Left renal pelvis (tissue), 4 donors: ENCODE measurements at regions not wholly inside any gene's neighbourhood (a gene's known extent, or its start where the extent isn't known, plus 50 kb on each side); places are given as distances from the start of the nearest gene placed in this dataset.
"Not testable (repeated sequence)": the region's sequence is repeated elsewhere in the genome, so short reads cannot be mapped to it uniquely, and the experiment has no call there.

ENCODE experiments used
- DNase-seq, 4 donors: peaks; one replicate each; pipeline ENCODE4 v3.0.0-alpha.2; 2013; ENCODE audit warnings: low read depth in 4 of 4, low spot score in 3 of 4

- no peak for DNase-seq
These were observed 486.4 kb downstream of the PLPP3 start for GRCh38 chr1:56092684-56093570.

DNA sequence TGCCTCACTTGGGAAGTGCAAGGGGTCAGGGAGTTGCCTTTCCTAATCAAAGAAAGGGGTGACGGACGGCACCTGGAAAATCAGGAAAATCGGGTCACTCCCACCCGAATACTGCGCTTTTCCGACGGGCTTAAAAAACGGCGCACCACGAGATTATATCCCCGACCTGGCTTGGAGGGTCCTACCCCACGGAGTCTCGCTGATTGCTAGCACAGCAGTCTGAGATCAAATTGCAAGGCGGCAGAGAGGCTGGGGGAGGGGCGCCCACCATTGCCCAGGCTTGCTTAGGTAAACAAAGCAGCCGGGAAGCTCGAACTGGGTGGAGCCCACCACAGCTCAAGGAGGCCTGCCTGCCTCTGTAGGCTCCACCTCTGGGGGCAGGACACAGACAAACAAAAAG, 489.5 kb downstream of the PLPP3 start:
- DNase-seq, result not testable (repeated sequence)

DNA sequence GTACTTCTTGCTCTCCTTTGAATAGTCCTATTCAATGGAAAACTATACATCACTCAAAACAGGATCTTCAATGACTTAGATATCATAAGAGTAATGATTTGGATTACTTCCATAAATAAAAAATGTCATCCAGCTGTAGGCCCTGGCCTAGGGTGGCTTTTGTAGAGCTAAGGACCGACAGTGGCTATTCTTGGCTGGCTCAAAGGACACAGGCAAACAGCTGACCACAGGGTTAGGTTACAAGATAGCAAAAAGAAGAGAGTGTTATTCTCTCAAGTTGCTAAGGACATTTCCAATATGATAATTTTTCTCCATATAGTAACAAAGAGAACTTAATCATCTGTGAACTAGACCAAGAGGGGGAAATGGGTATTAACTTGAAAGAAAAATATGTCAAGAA, 495.1 kb downstream of the PLPP3 start:
- no peak for DNase-seq

GRCh38 chr1:56081736-56082135, 497.6 kb downstream of the PLPP3 start:
- no peak for DNase-seq

DNA sequence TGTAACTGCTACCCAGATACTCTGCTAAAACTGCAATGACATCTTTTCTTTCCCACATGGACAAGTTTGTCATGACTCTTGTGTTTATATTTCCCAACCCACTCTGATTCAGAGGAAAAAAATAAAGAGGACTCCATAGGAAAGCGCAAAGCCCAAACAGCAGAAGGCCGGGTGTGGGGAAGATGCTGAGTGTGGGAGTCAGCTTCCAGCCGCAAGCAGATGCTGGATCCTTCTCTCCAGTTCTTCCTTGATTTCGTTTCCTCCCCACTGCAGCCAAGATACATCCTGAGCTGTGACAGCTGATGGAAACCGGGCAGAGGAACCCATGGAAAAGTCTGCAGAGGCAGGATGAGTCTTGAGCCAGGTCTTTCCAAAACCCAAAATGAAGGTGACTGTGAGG, 498.2 kb downstream of the PLPP3 start:
- DNase-seq, result no peak

GRCh38 chr1:56080123-56080522, 499.2 kb downstream of the PLPP3 start:
- no peak for DNase-seq

- DNase-seq, result no peak
These were observed 500.0 kb downstream of the PLPP3 start for GRCh38 chr1:56079391-56079790.

DNA sequence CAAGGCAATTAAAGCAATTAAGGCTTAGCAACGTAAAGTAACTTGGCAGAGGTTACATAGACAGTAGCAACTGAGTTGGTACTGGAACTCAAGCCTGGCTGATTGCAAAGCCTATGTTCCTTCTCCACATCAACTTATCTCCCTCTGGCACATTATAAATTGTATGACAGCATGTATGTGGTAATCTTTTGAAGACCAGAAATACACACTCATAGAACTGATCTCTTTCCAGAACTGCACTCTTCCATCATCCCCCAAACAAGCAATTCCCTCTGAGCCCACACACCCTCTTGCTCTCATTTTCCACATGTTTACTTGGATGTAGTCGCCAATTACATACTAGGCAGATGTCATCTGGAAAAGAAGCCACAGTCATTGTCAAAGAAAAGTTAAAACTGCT, 502.2 kb downstream of the PLPP3 start:
- no peak for DNase-seq

GRCh38 chr1:56074007-56074651, 505.2 kb downstream of the PLPP3 start:
- DNase-seq, result no peak

- DNase-seq, result no peak
These were observed 505.8 kb downstream of the PLPP3 start for GRCh38 chr1:56073614-56074006.

GRCh38 chr1:56073206-56073605, 506.2 kb downstream of the PLPP3 start:
- DNase-seq, result no peak

- DNase-seq, result no peak
These were observed 507.1 kb downstream of the PLPP3 start for GRCh38 chr1:56072310-56072709.

DNA sequence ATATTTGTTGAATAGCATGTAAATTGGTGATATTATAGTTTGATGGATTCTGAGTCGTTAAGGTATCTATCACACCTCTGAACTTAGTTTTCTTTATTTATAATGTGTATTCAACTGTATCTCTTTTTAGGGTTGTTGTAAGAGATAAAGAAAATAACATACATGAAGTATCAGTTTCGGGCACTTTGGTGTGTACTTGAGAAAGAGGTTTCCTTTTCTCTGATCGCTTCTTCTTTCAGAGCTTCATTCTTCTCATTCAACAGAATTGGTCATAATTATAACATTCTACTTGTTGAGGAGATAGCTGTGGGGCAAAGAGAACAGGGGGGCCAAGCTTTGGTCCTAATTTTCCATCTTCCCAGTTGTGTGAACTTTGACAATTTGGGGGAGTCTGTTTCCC, 508.0 kb downstream of the PLPP3 start:
- no peak for DNase-seq

DNA sequence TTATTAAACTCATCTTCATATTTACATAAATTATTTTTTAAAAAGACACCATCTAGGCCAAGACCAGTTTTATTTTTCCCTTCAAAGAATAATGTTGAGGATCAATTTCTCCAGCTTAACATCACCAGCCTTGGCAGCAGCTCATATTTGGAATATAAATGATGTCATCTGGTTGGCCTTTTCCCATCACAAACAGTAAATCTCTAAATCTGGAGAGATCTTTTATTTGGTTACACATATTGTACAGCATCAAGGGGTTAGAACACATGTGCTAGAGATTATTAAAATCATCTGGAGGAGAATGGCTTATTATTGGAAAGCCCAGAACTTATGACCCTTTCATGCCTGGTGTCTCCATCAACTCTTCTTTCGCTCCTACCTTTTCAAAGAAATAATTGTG, 508.8 kb downstream of the PLPP3 start:
- DNase-seq, result no peak

DNA sequence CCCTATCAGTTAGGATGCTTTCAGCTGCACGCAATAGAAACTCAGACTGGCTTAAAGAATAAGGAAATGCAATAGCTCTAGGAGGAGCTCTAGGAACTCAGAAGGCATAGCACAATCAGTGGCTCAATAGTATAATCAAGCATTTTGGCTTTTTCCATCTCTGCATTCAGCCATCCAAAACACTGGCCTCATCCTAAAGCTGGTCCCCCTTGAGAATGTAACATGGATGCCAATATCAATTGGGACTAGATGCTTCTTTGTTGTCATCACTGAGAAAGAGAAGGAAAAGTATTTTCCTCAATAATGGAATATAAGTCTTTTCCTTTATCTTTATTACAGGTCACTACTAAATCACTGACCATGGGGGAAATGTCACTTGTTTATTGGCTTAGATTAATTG, 509.5 kb downstream of the PLPP3 start:
- DNase-seq, result no peak

- no peak for DNase-seq
These were observed 510.5 kb downstream of the PLPP3 start for GRCh38 chr1:56068908-56069307.

DNA sequence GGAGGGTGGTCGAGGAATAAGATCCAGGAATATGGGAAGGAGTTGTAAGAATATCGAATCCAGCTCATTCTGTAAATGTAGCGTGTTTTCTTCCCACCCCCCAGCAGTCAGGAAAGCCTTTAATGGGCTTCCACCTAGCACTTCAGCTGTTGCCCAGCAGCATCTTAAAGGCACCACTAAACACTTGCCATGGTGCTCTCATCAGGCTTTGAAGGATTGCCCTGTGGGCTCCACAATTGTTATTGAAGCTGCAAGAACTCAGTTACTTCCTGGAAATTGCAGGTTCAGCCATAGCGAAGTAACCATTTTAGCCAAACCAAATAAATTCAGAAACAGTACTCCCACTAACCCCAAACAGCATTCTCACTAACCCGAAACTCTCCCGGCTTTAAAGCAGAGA, 511.2 kb downstream of the PLPP3 start:
- DNase-seq, result no peak

DNA sequence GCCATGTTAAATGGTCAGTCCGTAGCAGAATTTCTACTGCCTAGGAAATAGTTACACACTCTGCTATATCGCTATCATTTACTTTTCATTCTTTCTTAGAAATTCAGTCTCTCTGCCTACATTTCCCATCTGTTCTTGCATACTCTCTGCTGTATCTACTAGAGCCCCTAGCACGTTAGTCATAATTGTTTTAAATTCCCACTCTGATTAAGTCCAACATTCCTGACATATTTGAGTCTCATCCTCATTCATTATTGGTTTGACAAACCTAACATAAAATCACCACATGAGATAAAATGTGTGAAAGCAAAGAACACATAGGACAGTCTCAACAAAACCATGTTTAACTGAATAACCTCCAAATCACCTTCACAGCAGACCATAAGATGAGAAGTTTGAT, 513.6 kb downstream of the PLPP3 start:
- DNase-seq, result no peak

- no peak for DNase-seq
These were observed 514.7 kb downstream of the PLPP3 start for GRCh38 chr1:56064705-56065104.

GRCh38 chr1:56063461-56063860, 515.9 kb downstream of the PLPP3 start:
- no peak for DNase-seq

GRCh38 chr1:56062625-56063024, 516.7 kb downstream of the PLPP3 start:
- no peak for DNase-seq

- no peak for DNase-seq
These were observed 517.5 kb downstream of the PLPP3 start for GRCh38 chr1:56061824-56062223.
